ENCODE measurements at regions not wholly inside any gene's neighbourhood (a gene's known extent, or its start where the extent isn't known, plus 50 kb on each side); places are given as distances from the start of the nearest gene placed in this dataset.

GRCh38 chr10:44066527-44067255, 318.2 kb downstream of the CXCL12 start:
- H3K9me1 ChIP-seq (ENCODE audit: control insufficient read depth, extremely low read depth, insufficient read depth, low read length): no peaks in the 10 kb centered on the region
- DNase-seq (ENCODE audit: low read depth, low spot score) (no peak), FAIRE-seq (no peak)
- no peaks in the 10 kb centered on the region for H3K4me1 ChIP-seq (ENCODE audit: control insufficient read depth, extremely low read depth, insufficient read depth, low read length)
- no peak for TF ChIP-seq EZH2 (IDR thresholded peaks at IDR 0.05; ENCODE audit: low read length)
- TF ChIP-seq CTCF (optimal IDR thresholded peaks at IDR 0.05 in 1 of 3, IDR thresholded peaks at IDR 0.05 in 1 of 3, conservative IDR thresholded peaks at IDR 0.05 in 1 of 3; ENCODE audit: extremely low read depth in 1 of 3, insufficient read depth in 2 of 3, low read length in 3 of 3): no peak
- no peak overlapping the region for H3K9ac ChIP-seq (ENCODE audit: control insufficient read depth, extremely low read depth, insufficient read depth, low read length)
- H3K4me3 ChIP-seq (ENCODE audit: control insufficient read depth in 2 of 3, extremely low read depth in 1 of 3, insufficient read depth in 2 of 3, low read depth in 1 of 3, low read length in 3 of 3): no peak overlapping the region
- H3K4me2 ChIP-seq (ENCODE audit: control insufficient read depth, extremely low read depth, insufficient read depth, low read depth, low read length): no peak overlapping the region
- no peaks in the 10 kb centered on the region for H3K9me3 ChIP-seq (ENCODE audit: control insufficient read depth, low read depth, low read length)
- H3K79me2 ChIP-seq (ENCODE audit: control insufficient read depth, insufficient read depth, low read length): no peaks in the 10 kb centered on the region
- H3K27ac ChIP-seq (ENCODE audit: control insufficient read depth, insufficient read depth, low read length): no peak overlapping the region
- H3K36me3 ChIP-seq (ENCODE audit: control insufficient read depth in 2 of 2, extremely low read depth in 1 of 2, insufficient read depth in 2 of 2, low read length in 2 of 2): no peaks in the 10 kb centered on the region
- no peaks in the 10 kb centered on the region for H3K27me3 ChIP-seq (ENCODE audit: control insufficient read depth, extremely low read depth, insufficient read depth, low read length)
- dilution Hi-C loops (cut with MboI; ENCODE audit: extremely low pct_ligation_motif_present, low sequenced_read_pairs): no loop called here
- no peaks in the 10 kb centered on the region for H4K20me1 ChIP-seq (ENCODE audit: control insufficient read depth, extremely low read depth, insufficient read depth, low read length)
- no peak overlapping the region for H2AFZ ChIP-seq (ENCODE audit: control insufficient read depth, low read length)

- no peaks in the 10 kb centered on the region for H3K27me3 ChIP-seq (ENCODE audit: control insufficient read depth, extremely low read depth, insufficient read depth, low read length)
- FAIRE-seq (no peak), DNase-seq (ENCODE audit: low read depth, low spot score) (no peak)
- H4K20me1 ChIP-seq (ENCODE audit: control insufficient read depth, extremely low read depth, insufficient read depth, low read length): no peaks in the 10 kb centered on the region
- H3K79me2 ChIP-seq (ENCODE audit: control insufficient read depth, insufficient read depth, low read length): no peaks in the 10 kb centered on the region
- H2AFZ ChIP-seq (ENCODE audit: control insufficient read depth, low read length): no peak overlapping the region
- dilution Hi-C loops (cut with MboI; ENCODE audit: extremely low pct_ligation_motif_present, low sequenced_read_pairs): no loop called here
- no peaks in the 10 kb centered on the region for H3K4me1 ChIP-seq (ENCODE audit: control insufficient read depth, extremely low read depth, insufficient read depth, low read length)
- no peak overlapping the region for H3K4me2 ChIP-seq (ENCODE audit: control insufficient read depth, extremely low read depth, insufficient read depth, low read depth, low read length)
- TF ChIP-seq EZH2 (IDR thresholded peaks at IDR 0.05; ENCODE audit: low read length) (no peak), CTCF (optimal IDR thresholded peaks at IDR 0.05 in 1 of 3, IDR thresholded peaks at IDR 0.05 in 1 of 3, conservative IDR thresholded peaks at IDR 0.05 in 1 of 3; ENCODE audit: extremely low read depth in 1 of 3, insufficient read depth in 2 of 3, low read length in 3 of 3) (no peak)
- no peak overlapping the region for H3K9ac ChIP-seq (ENCODE audit: control insufficient read depth, extremely low read depth, insufficient read depth, low read length)
- no peak overlapping the region for H3K27ac ChIP-seq (ENCODE audit: control insufficient read depth, insufficient read depth, low read length)
- H3K36me3 ChIP-seq (ENCODE audit: control insufficient read depth in 2 of 2, extremely low read depth in 1 of 2, insufficient read depth in 2 of 2, low read length in 2 of 2): no peaks in the 10 kb centered on the region
- H3K9me1 ChIP-seq (ENCODE audit: control insufficient read depth, extremely low read depth, insufficient read depth, low read length): no peaks in the 10 kb centered on the region
- H3K4me3 ChIP-seq (ENCODE audit: control insufficient read depth in 2 of 3, extremely low read depth in 1 of 3, insufficient read depth in 2 of 3, low read depth in 1 of 3, low read length in 3 of 3): no peak overlapping the region
- no peaks in the 10 kb centered on the region for H3K9me3 ChIP-seq (ENCODE audit: control insufficient read depth, low read depth, low read length)
Observed at GRCh38 chr10:44065788-44066526, 318.9 kb downstream of the CXCL12 start.
